MCF 10A (cell line): ENCODE measurements at regions not wholly inside any gene's neighbourhood (a gene's known extent, or its start where the extent isn't known, plus 50 kb on each side); places are given as distances from the start of the nearest gene placed in this dataset.

Source experiments
- BruUV-seq: library from RNA; stranded (reverse); fragments of 400-500 nt; replicated peaks from 2 replicates; lab custom pipeline; 2021; lab: Mats Ljungman, UMichigan
- CTCF ChIA-PET: fragments of 300-600 bp; sonication (Branson Sonifier 250); formaldehyde crosslinking; extraction: SDS; loops from one replicate; lab custom pipeline; 2021; ENCODE audit warnings: antibody characterized with exemption, inconsistent platforms; lab: Yijun Ruan, JAX
- POLR2A ChIA-PET: fragments of 300-600, 350-650 bp; sonication (Branson Sonifier 250); formaldehyde crosslinking; extraction: SDS; loops from one replicate; lab custom pipeline; 2020; ENCODE audit warnings: antibody characterized with exemption, inconsistent platforms; lab: Yijun Ruan, JAX
- DNase-seq: peaks from one replicate; pipeline ENCODE4 v3.0.0-alpha.2; 2018; ENCODE audit not compliant: unreplicated experiment
- H3K27ac Mint-ChIP-seq: one replicate; pipeline ENCODE4 v1.8.0; 2022; ENCODE audit warnings: mild to moderate bottlenecking, low read depth, mixed read lengths; ENCODE audit not compliant: unreplicated experiment
- H3K27me3 Mint-ChIP-seq: one replicate; pipeline ENCODE4 v1.8.0; 2022; ENCODE audit warnings: mixed read lengths; ENCODE audit not compliant: insufficient read depth, unreplicated experiment
- H3K36me3 Mint-ChIP-seq: one replicate; pipeline ENCODE4 v1.8.0; 2022; ENCODE audit warnings: mild to moderate bottlenecking, moderate library complexity, mixed read lengths; ENCODE audit not compliant: insufficient read depth, unreplicated experiment
- H3K4me1 Mint-ChIP-seq: one replicate; pipeline ENCODE4 v1.8.0; 2022; ENCODE audit warnings: mixed read lengths; ENCODE audit not compliant: insufficient read depth, unreplicated experiment
- H3K4me3 Mint-ChIP-seq: one replicate; pipeline ENCODE4 v1.8.0; 2022; ENCODE audit warnings: mild to moderate bottlenecking, moderate library complexity, mixed read lengths; ENCODE audit not compliant: unreplicated experiment
- H3K9me3 Mint-ChIP-seq: one replicate; pipeline ENCODE4 v1.8.0; 2022; ENCODE audit warnings: mixed read lengths; ENCODE audit not compliant: unreplicated experiment
- CTCF ChIP-seq: fragments of 200-600 bp; IDR thresholded peaks from one replicate; pipeline ENCODE4 v1.8.0; 2022; ENCODE audit warnings: antibody characterized with exemption, mild to moderate bottlenecking; ENCODE audit not compliant: unreplicated experiment
- intact Hi-C: fragments of 100-400 bp; cut with micrococcal nuclease; formaldehyde crosslinking; loops from 2 replicates; pipeline ENCODE4 v1.14.1; 2022

- no peaks in the 10 kb centered on the region for H3K36me3 Mint-ChIP-seq
- H3K9me3 Mint-ChIP-seq, result no peaks in the 10 kb centered on the region
- no TSS peak for BruUV-seq
- no peak overlapping the region for H3K27ac Mint-ChIP-seq
- no peak overlapping the region for H3K4me3 Mint-ChIP-seq
- TF ChIP-seq CTCF, result no peak
- ChIA-PET POLR2A (no interaction called here), CTCF (no interaction called here)
- DNase-seq, result no peak
- H3K27me3 Mint-ChIP-seq, result no peaks in the 10 kb centered on the region
- intact Hi-C loops, result no loop called here
- no peaks in the 10 kb centered on the region for H3K4me1 Mint-ChIP-seq
These were observed 270.6 kb downstream of the CYRIA start for GRCh38 chr2:16394986-16395550.

- DNase-seq, result no peak
- ChIA-PET POLR2A (interaction anchor here (0.6 kb wide), 1 partner anchor 8 kb away, joined by 3 read pairs; no protein-coding TSS in a partner anchor), CTCF (interaction anchor here (0.6 kb wide), 1 partner anchor 453 kb away, joined by 3 read pairs; no protein-coding TSS in a partner anchor)
- no peak for TF ChIP-seq CTCF
- no TSS peak for BruUV-seq
- Mint-ChIP-seq H3K36me3 (no peaks in the 10 kb centered on the region), H3K4me1 (no peaks in the 10 kb centered on the region), H3K4me3 (no peak overlapping the region), H3K27ac (no peak overlapping the region), H3K9me3 (no peaks in the 10 kb centered on the region), H3K27me3 (no peaks in the 10 kb centered on the region)
- intact Hi-C loops, result no loop called here
These were observed 271.3 kb downstream of the CYRIA start for GRCh38 chr2:16394072-16394985.

- Mint-ChIP-seq H3K4me3 (no peak overlapping the region), H3K9me3 (no peaks in the 10 kb centered on the region), H3K4me1 (no peaks in the 10 kb centered on the region), H3K36me3 (no peaks in the 10 kb centered on the region), H3K27me3 (no peaks in the 10 kb centered on the region), H3K27ac (no peak overlapping the region)
- CTCF ChIA-PET, result interaction anchor here (0.6 kb wide), 1 partner anchor 453 kb away, joined by 3 read pairs; no protein-coding TSS in a partner anchor
- DNase-seq, result no peak
- POLR2A ChIA-PET, result no interaction called here
- BruUV-seq, result no TSS peak
- TF ChIP-seq CTCF, result no peak
- intact Hi-C loops, result no loop called here
These were observed 272.0 kb downstream of the CYRIA start for GRCh38 chr2:16393500-16394071.
